ENCODE measurements at regions not wholly inside any gene's neighbourhood (a gene's known extent, or its start where the extent isn't known, plus 50 kb on each side); places are given as distances from the start of the nearest gene placed in this dataset.
A peak's percentile ranks its signal among the peaks of the same experiment; 100 is the strongest.

DNA sequence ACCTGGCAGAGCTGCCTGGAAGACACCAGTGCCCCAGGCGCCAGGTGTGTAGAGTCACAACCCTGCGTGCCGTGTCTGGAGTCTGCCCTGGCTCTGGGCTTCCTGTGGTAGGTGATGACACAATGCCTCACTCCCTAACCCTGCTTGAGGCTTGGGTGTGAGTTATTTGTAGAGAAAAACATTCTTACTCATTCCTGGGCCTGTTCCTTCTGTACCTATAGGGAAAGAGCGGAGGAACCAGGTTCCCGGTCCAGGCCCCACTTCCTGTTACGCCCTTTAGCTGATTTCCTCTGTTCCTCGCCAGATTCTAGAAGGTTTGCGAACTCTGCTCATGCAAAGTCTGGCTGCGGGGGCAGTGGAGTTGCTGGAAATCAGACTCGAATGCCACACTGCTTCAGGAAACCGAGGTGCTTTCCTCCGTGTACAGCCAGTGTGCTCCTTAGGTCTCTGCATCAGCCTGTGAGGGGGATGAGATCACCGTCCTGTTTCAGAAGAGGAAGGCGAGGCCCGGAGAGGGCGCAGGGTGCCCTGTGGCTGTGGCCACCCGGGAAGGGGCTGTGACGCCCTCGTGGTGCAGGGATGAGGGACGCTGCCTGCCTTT, 67.1 kb upstream of the DUSP22 start:
- peak overlapping the region; percentile 15 to 86 (median 82) for H3K4me3 Mint-ChIP-seq
- H3K9me3 ChIP-seq (ENCODE audit: low read length), result no peaks in the 10 kb centered on the region
- POLR2A ChIA-PET, result no interaction called here
- H3K4me1 ChIP-seq (ENCODE audit: insufficient read depth, low read length), result peaks cover 16% of the 10 kb centered on the region
- peak in 3 of 5 donors; percentile 15 to 70 (median 17) for DNase-seq
- peaks cover 2 to 5% of the 10 kb centered on the region in 2 donors for H3K27me3 Mint-ChIP-seq
- no peaks in the 10 kb centered on the region for H3K9me3 Mint-ChIP-seq
- CTCF ChIA-PET, result interaction anchor here (1.6 to 3.6 kb wide), 2 partner anchors 9 to 22 kb away, joined by 4 to 14 read pairs; no protein-coding TSS in a partner anchor
- H3K36me3 ChIP-seq (ENCODE audit: insufficient read depth, low read length), result no peaks in the 10 kb centered on the region
- H3K27ac Mint-ChIP-seq, result peak overlapping the region; percentile 7 to 93 (median 88)
- H3K36me3 Mint-ChIP-seq, result no peaks in the 10 kb centered on the region
- H3K27ac ChIP-seq (ENCODE audit: low read depth, low read length), result no peak overlapping the region
- no peak overlapping the region for H3K4me3 ChIP-seq (ENCODE audit: low read length)
- peaks cover 34 to 58% (median 50%) of the 10 kb centered on the region in 3 donors for H3K4me1 Mint-ChIP-seq
- no peaks in the 10 kb centered on the region for H3K27me3 ChIP-seq (ENCODE audit: insufficient read depth, low read length, poor library complexity, severe bottlenecking)

DNA sequence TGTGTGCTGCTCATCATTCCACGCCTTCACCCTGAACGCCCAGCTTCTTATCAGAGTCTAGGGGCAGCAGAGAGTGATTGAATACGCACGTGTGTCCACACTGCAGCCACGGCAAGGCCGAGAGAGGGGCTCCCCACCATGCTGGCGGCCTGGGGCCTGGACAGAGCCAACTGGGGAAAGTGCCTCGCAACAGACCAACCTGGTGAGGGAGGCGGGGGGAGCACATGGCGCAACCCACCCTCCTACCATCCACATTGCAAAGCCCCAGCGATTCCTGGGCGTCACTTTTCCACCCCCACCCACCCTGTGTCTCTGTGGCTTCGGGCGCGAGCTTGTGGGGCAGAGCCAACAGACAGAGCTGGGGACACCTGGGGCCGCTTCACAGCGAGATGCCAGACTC, 66.4 kb upstream of the DUSP22 start:
- DNase-seq, result no peak
- ChIA-PET POLR2A (no interaction called here), CTCF (interaction anchor here (0.8 to 3.6 kb wide), 3 partner anchors 9 to 166 kb away, joined by 3 to 14 read pairs (median 4); partner anchors contain the start of gene IRF4)
- no peaks in the 10 kb centered on the region for H3K27me3 ChIP-seq (ENCODE audit: insufficient read depth, low read length, poor library complexity, severe bottlenecking)
- Mint-ChIP-seq H3K4me3 (peak overlapping the region in 6 of 7 donors; percentile 34 to 86 (median 61)), H3K36me3 (no peaks in the 10 kb centered on the region), H3K27me3 (peaks cover 2 to 5% of the 10 kb centered on the region in 2 donors), H3K4me1 (peaks cover 31 to 54% (median 47%) of the 10 kb centered on the region in 3 donors), H3K9me3 (no peaks in the 10 kb centered on the region), H3K27ac (peak overlapping the region in 2 of 8 donors; percentile 45 to 93)
- H3K36me3 ChIP-seq (ENCODE audit: insufficient read depth, low read length), result no peaks in the 10 kb centered on the region
- no peak overlapping the region for H3K27ac ChIP-seq (ENCODE audit: low read depth, low read length)
- H3K9me3 ChIP-seq (ENCODE audit: low read length), result no peaks in the 10 kb centered on the region
- H3K4me1 ChIP-seq (ENCODE audit: insufficient read depth, low read length), result peaks cover 16% of the 10 kb centered on the region
- H3K4me3 ChIP-seq (ENCODE audit: low read length), result no peak overlapping the region

DNA sequence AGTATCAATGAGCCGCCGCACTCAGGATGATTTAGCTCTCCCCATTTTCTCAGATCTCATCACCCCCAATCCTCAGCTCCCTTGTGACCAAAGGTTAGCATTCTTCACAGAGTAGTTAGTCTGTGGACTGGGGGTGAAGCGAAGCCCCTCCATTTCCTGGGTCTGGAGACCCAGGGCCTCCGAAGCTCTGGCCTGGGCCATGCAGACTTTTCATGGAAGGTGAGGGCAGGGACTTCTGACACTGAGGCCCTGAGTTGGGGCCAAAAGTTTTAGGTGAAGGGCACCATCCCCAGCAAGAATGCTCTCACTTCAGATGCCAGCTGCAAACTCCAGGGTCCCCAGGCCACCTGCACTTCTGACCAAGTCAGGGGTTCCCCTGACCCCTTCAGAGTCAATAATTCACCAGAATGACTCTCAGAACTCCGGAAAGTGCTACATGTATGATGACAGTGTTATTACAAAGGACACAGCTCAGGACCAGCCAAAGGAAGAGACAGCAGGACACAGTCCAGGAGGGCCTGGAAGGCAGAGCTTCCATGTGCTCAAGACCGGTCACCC, 65.7 kb upstream of the DUSP22 start:
- no peaks in the 10 kb centered on the region for H3K9me3 Mint-ChIP-seq
- peak overlapping the region in 3 of 7 donors; percentile 21 to 41 (median 34) for H3K4me3 Mint-ChIP-seq
- no peaks in the 10 kb centered on the region for H3K36me3 ChIP-seq (ENCODE audit: insufficient read depth, low read length)
- POLR2A ChIA-PET, result no interaction called here
- peaks cover 2 to 5% of the 10 kb centered on the region in 2 donors for H3K27me3 Mint-ChIP-seq
- no peaks in the 10 kb centered on the region for H3K9me3 ChIP-seq (ENCODE audit: low read length)
- no peaks in the 10 kb centered on the region for H3K36me3 Mint-ChIP-seq
- H3K4me3 ChIP-seq (ENCODE audit: low read length), result no peak overlapping the region
- peaks cover 16% of the 10 kb centered on the region for H3K4me1 ChIP-seq (ENCODE audit: insufficient read depth, low read length)
- no peak overlapping the region for H3K27ac ChIP-seq (ENCODE audit: low read depth, low read length)
- H3K4me1 Mint-ChIP-seq, result peaks cover 24 to 47% (median 41%) of the 10 kb centered on the region in 3 donors
- CTCF ChIA-PET, result interaction anchor here (0.8 to 3.6 kb wide), 3 partner anchors 10 to 165 kb away, joined by 3 to 14 read pairs (median 4); partner anchors contain the start of gene IRF4
- no peaks in the 10 kb centered on the region for H3K27me3 ChIP-seq (ENCODE audit: insufficient read depth, low read length, poor library complexity, severe bottlenecking)
- no peak for DNase-seq
- peak overlapping the region in 1 of 8 donors; percentile 43 for H3K27ac Mint-ChIP-seq

- Histone ChIP-seq H3K9me3 (ENCODE audit: low read length) (no peaks in the 10 kb centered on the region), H3K27me3 (ENCODE audit: insufficient read depth, low read length, poor library complexity, severe bottlenecking) (no peaks in the 10 kb centered on the region), H3K4me1 (ENCODE audit: insufficient read depth, low read length) (peaks cover 16% of the 10 kb centered on the region), H3K27ac (ENCODE audit: low read depth, low read length) (no peak overlapping the region), H3K36me3 (ENCODE audit: insufficient read depth, low read length) (no peaks in the 10 kb centered on the region), H3K4me3 (ENCODE audit: low read length) (no peak overlapping the region)
- Mint-ChIP-seq H3K9me3 (no peaks in the 10 kb centered on the region), H3K4me3 (no peak overlapping the region), H3K27me3 (peaks cover 2 to 5% of the 10 kb centered on the region in 2 donors), H3K36me3 (no peaks in the 10 kb centered on the region), H3K4me1 (peaks cover 18 to 41% (median 34%) of the 10 kb centered on the region in 3 donors), H3K27ac (peak overlapping the region in 1 of 8 donors; percentile 43)
- POLR2A ChIA-PET, result no interaction called here
- CTCF ChIA-PET, result interaction anchor here (3.6 kb wide), 1 partner anchor 11 kb away, joined by 14 read pairs; no protein-coding TSS in a partner anchor
- DNase-seq, result no peak
Measured at GRCh38 chr6:227074-227782, 65.1 kb upstream of the DUSP22 start.

- H3K27me3 Mint-ChIP-seq, result peaks cover 2 to 5% of the 10 kb centered on the region in 2 donors
- ChIA-PET POLR2A (interaction anchor here (0.7 kb wide), 1 partner anchor 88 kb away, joined by 4 read pairs; no protein-coding TSS in a partner anchor), CTCF (no interaction called here)
- Histone ChIP-seq H3K4me1 (ENCODE audit: insufficient read depth, low read length) (peaks cover 16% of the 10 kb centered on the region), H3K27me3 (ENCODE audit: insufficient read depth, low read length, poor library complexity, severe bottlenecking) (no peaks in the 10 kb centered on the region), H3K27ac (ENCODE audit: low read depth, low read length) (no peak overlapping the region), H3K4me3 (ENCODE audit: low read length) (no peak overlapping the region), H3K9me3 (ENCODE audit: low read length) (no peaks in the 10 kb centered on the region), H3K36me3 (ENCODE audit: insufficient read depth, low read length) (no peaks in the 10 kb centered on the region)
- no peaks in the 10 kb centered on the region for H3K9me3 Mint-ChIP-seq
- no peaks in the 10 kb centered on the region for H3K36me3 Mint-ChIP-seq
- no peak overlapping the region for H3K4me3 Mint-ChIP-seq
- no peak overlapping the region for H3K27ac Mint-ChIP-seq
- H3K4me1 Mint-ChIP-seq, result peaks cover 17 to 36% (median 30%) of the 10 kb centered on the region in 3 donors
- DNase-seq, result no peak
Measured at GRCh38 chr6:227812-228338, 64.4 kb upstream of the DUSP22 start.

DNA sequence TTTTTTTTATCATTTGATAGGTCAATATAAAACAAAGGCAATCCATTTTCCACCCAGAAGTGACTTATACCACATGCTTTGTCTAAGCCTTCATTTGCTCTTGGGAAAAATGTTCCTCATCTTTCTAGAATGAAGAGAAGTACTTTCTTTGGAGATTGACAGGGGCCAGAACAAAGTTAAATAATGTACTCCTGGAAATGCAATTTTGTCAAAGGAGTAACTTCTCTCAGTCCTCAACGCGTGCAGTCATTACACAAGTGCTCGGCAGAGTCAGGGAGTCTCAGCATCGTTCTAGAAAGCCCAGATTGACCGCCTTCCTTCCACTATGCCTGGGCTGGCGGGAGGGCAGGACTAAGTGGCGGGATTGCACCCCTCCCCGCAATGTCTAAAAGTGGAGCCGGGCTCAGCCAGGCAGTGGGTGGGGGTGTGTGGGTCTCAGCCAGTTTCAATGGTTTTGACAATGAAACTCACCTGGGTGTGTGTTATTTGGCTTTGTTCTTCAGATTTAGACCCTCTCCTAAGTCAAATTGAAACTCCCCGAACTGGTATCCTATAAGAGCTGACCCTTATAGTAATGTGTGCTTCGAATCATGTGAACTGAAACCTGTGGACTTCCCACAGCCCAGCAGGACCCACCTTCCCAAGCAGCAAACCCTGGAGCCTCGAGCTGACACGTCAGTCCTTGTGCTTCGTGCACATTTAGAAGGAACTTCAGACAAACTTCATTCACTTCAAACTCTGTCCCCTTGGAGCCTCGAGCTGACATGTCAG, 63.2 kb upstream of the DUSP22 start:
- peak overlapping the region in 6 of 7 donors; percentile 11 to 57 (median 46) for H3K4me3 Mint-ChIP-seq
- no peaks in the 10 kb centered on the region for H3K36me3 Mint-ChIP-seq
- H3K4me3 ChIP-seq (ENCODE audit: low read length), result no peak overlapping the region
- H3K27me3 ChIP-seq (ENCODE audit: insufficient read depth, low read length, poor library complexity, severe bottlenecking), result no peaks in the 10 kb centered on the region
- peaks cover 2 to 5% of the 10 kb centered on the region in 2 donors for H3K27me3 Mint-ChIP-seq
- no peaks in the 10 kb centered on the region for H3K9me3 ChIP-seq (ENCODE audit: low read length)
- peak overlapping the region in 1 of 8 donors; percentile 11 for H3K27ac Mint-ChIP-seq
- POLR2A ChIA-PET, result no interaction called here
- H3K36me3 ChIP-seq (ENCODE audit: insufficient read depth, low read length), result no peaks in the 10 kb centered on the region
- CTCF ChIA-PET, result no interaction called here
- H3K4me1 ChIP-seq (ENCODE audit: insufficient read depth, low read length), result peaks cover 16% of the 10 kb centered on the region
- DNase-seq, result no peak
- H3K4me1 Mint-ChIP-seq, result peaks cover 16 to 31% (median 30%) of the 10 kb centered on the region in 3 donors
- H3K27ac ChIP-seq (ENCODE audit: low read depth, low read length), result no peak overlapping the region
- H3K9me3 Mint-ChIP-seq, result no peaks in the 10 kb centered on the region

- ChIA-PET CTCF (interaction anchor here (0.9 to 1.7 kb wide), 2 partner anchors 14 to 37 kb away, joined by 3 to 4 read pairs; no protein-coding TSS in a partner anchor), POLR2A (no interaction called here)
Measured at GRCh38 chr6:231779-232178, 60.5 kb upstream of the DUSP22 start.

More at GRCh38 chr6:231779-232178, 60.5 kb upstream of the DUSP22 start:
- no peaks in the 10 kb centered on the region for H3K9me3 ChIP-seq (ENCODE audit: low read length)
- H3K36me3 Mint-ChIP-seq, result no peaks in the 10 kb centered on the region
- no peaks in the 10 kb centered on the region for H3K36me3 ChIP-seq (ENCODE audit: insufficient read depth, low read length)
- H3K4me1 Mint-ChIP-seq, result peaks cover 20 to 32% (median 32%) of the 10 kb centered on the region in 3 donors
- H3K27ac Mint-ChIP-seq, result peak overlapping the region in 1 of 8 donors; percentile 50
- H3K4me3 ChIP-seq (ENCODE audit: low read length), result no peak overlapping the region
- H3K27ac ChIP-seq (ENCODE audit: low read depth, low read length), result no peak overlapping the region
- no peak for DNase-seq
- no peaks in the 10 kb centered on the region for H3K9me3 Mint-ChIP-seq
- no peak overlapping the region for H3K4me3 Mint-ChIP-seq
- no peaks in the 10 kb centered on the region for H3K27me3 ChIP-seq (ENCODE audit: insufficient read depth, low read length, poor library complexity, severe bottlenecking)
- H3K27me3 Mint-ChIP-seq, result peaks cover 2 to 5% of the 10 kb centered on the region in 2 donors
- H3K4me1 ChIP-seq (ENCODE audit: insufficient read depth, low read length), result peaks cover 24% of the 10 kb centered on the region

Measured in CD8-positive, alpha-beta memory T cell (primary cell).